NCI-H226 (cell line): ENCODE measurements at regions not wholly inside any gene's neighbourhood (a gene's known extent, or its start where the extent isn't known, plus 50 kb on each side); places are given as distances from the start of the nearest gene placed in this dataset.
A peak's percentile ranks its signal among the peaks of the same experiment; 100 is the strongest.

Experiments used
- DNase-seq: peaks from one replicate; pipeline ENCODE4 v3.0.0-alpha.2; 2015

- DNase-seq, result no peak
These were observed 195.8 kb downstream of the CD47 start for GRCh38 chr3:107894998-107895397.

- DNase-seq, result no peak
These were observed 197.7 kb downstream of the CD47 start for GRCh38 chr3:107892955-107893624.

GRCh38 chr3:107884719-107885460, 205.9 kb downstream of the CD47 start:
- peak; percentile 91 for DNase-seq

GRCh38 chr3:107884028-107884427, 206.8 kb downstream of the CD47 start:
- no peak for DNase-seq

- DNase-seq, result no peak
These were observed 207.9 kb downstream of the CD47 start for GRCh38 chr3:107882881-107883280.

GRCh38 chr3:107882261-107882660, 208.6 kb downstream of the CD47 start:
- DNase-seq, result no peak

GRCh38 chr3:107881509-107881908, 209.3 kb downstream of the CD47 start:
- no peak for DNase-seq

- no peak for DNase-seq
These were observed 210.1 kb downstream of the CD47 start for GRCh38 chr3:107880702-107881101.

GRCh38 chr3:107877936-107878335, 212.9 kb downstream of the CD47 start:
- no peak for DNase-seq

- DNase-seq, result no peak
These were observed 219.7 kb downstream of the CD47 start for GRCh38 chr3:107870943-107871638.

- DNase-seq, result no peak
These were observed 220.7 kb downstream of the CD47 start for GRCh38 chr3:107870096-107870495.

- DNase-seq, result no peak
These were observed 222.4 kb downstream of the CD47 start for GRCh38 chr3:107868449-107868848.

GRCh38 chr3:107861904-107862303, 228.9 kb downstream of the CD47 start:
- DNase-seq, result no peak

GRCh38 chr3:107861422-107861821, 229.4 kb downstream of the CD47 start:
- DNase-seq, result no peak
